ENCODE measurements at regions not wholly inside any gene's neighbourhood (a gene's known extent, or its start where the extent isn't known, plus 50 kb on each side); places are given as distances from the start of the nearest gene placed in this dataset.

- no peak overlapping the region for H2AFZ ChIP-seq (ENCODE audit: low read depth, low read length)
- TF ChIP-seq ZNF274 (IDR thresholded peaks at IDR 0.05; ENCODE audit: borderline replicate concordance, low read depth, low read length) = no peak
- no peak for TF ChIP-seq ZNF395 (CRISPR knock-in tag; IDR thresholded peaks at IDR 0.05)
- no peak for TF ChIP-seq TFAP4 (CRISPR knock-in tag; IDR thresholded peaks at IDR 0.05; ENCODE audit: borderline replicate concordance)
- no peak for TF ChIP-seq ESRRB (CRISPR knock-in tag; IDR thresholded peaks at IDR 0.05; ENCODE audit: borderline replicate concordance)
- TF ChIP-seq PBX2 (CRISPR knock-in tag; IDR thresholded peaks at IDR 0.05; ENCODE audit: low read depth) = no peak
- no peak for TF ChIP-seq PBX2 (tag; conservative IDR thresholded peaks at IDR 0.05; ENCODE audit: low read depth)
- no peak for TF ChIP-seq KLF1 (tag; IDR thresholded peaks at IDR 0.05)
- TF ChIP-seq, protein P1, sequence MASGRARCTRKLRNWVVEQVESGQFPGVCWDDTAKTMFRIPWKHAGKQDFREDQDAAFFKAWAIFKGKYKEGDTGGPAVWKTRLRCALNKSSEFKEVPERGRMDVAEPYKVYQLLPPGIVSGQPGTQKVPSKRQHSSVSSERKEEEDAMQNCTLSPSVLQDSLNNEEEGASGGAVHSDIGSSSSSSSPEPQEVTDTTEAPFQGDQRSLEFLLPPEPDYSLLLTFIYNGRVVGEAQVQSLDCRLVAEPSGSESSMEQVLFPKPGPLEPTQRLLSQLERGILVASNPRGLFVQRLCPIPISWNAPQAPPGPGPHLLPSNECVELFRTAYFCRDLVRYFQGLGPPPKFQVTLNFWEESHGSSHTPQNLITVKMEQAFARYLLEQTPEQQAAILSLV (tag; IDR thresholded peaks at IDR 0.05) = no peak
- no peak for TF ChIP-seq MXI1 (IDR thresholded peaks at IDR 0.05; ENCODE audit: low read depth, low read length)
- no peak for TF ChIP-seq ZBTB26 (CRISPR knock-in tag; IDR thresholded peaks at IDR 0.05)
- no peak overlapping the region for H3K9ac ChIP-seq (ENCODE audit: insufficient read depth in 1 of 2, low read depth in 2 of 2, low read length in 2 of 2)
- ATAC-seq (no peak), FAIRE-seq (no peak), DNase-seq (ENCODE audit: extremely low read depth in 1 of 4, low spot score in 3 of 4) (no peak)
- H3K4me2 ChIP-seq (ENCODE audit: insufficient read depth, low read length) = no peak overlapping the region
- intact Hi-C loops (cut with micrococcal nuclease) (no loop called here), in situ Hi-C loops (cut with MboI) (no loop called here)
- no peak overlapping the region for H3K27ac ChIP-seq (ENCODE audit: extremely low read depth, low read depth, low read length)
- no peaks in the 10 kb centered on the region for H3K79me2 ChIP-seq (ENCODE audit: control insufficient read depth, insufficient read depth, low read length)
- WGBS (ENCODE audit: insufficient coverage, low coverage, missing lambda C conversion rate) = 0% methylated on average over 4 of the region's 4 CpGs
- H3K27me3 ChIP-seq (ENCODE audit: control insufficient read depth in 2 of 2, insufficient read depth in 2 of 2, low read length in 2 of 2) = peaks cover 0 to 13% of the 10 kb centered on the region in 2 experiments; a peak in 2 of 5 replicates
- no TSS peak for BruUV-seq (replicated peaks)
- no peaks in the 10 kb centered on the region for H3K4me1 ChIP-seq (replicated peaks in 1 of 2; ENCODE audit: control insufficient read depth in 2 of 2, insufficient read depth in 2 of 2, low read length in 2 of 2)
- no peaks in the 10 kb centered on the region for H3K9me3 ChIP-seq (replicated peaks; ENCODE audit: control insufficient read depth, insufficient read depth, low read depth, low read length)
- ChIA-PET POLR2A (no interaction called here), CTCF (ENCODE audit: low intra/inter-chr PET ratio) (no interaction called here)
- H3K36me3 ChIP-seq (ENCODE audit: control insufficient read depth, insufficient read depth, low read length) = no peaks in the 10 kb centered on the region
- H4K20me1 ChIP-seq (replicated peaks; ENCODE audit: control insufficient read depth, insufficient read depth, low read length) = no peaks in the 10 kb centered on the region
- H3K9me1 ChIP-seq (ENCODE audit: control insufficient read depth, insufficient read depth, low read length) = no peaks in the 10 kb centered on the region
- no peak overlapping the region for H3K4me3 ChIP-seq
Observed at GRCh38 chr2:129462967-129463366, 516.5 kb upstream of the RAB6C start.
